HEK293T (cell line): ENCODE measurements at regions not wholly inside any gene's neighbourhood (a gene's known extent, or its start where the extent isn't known, plus 50 kb on each side); places are given as distances from the start of the nearest gene placed in this dataset.

Source experiments
- ARNT ChIP-seq: fragments of 450-650 bp; IDR thresholded peaks from 2 replicates; pipeline ENCODE4 v1.6.1; 2017; ENCODE audit warnings: mild to moderate bottlenecking
- BHLHE40 ChIP-seq: fragments of 450-650 bp; IDR thresholded peaks from 2 replicates; pipeline ENCODE4 v1.6.1; 2016; ENCODE audit warnings: mild to moderate bottlenecking, moderate library complexity, borderline replicate concordance
- ELF4 ChIP-seq: fragments of 450-650 bp; IDR thresholded peaks from 2 replicates; pipeline ENCODE4 v1.6.1; 2017; ENCODE audit warnings: antibody characterized with exemption
- TARDBP ChIP-seq: fragments of 450-650 bp; IDR thresholded peaks from 2 replicates; pipeline ENCODE4 v1.6.1; 2016

DNA sequence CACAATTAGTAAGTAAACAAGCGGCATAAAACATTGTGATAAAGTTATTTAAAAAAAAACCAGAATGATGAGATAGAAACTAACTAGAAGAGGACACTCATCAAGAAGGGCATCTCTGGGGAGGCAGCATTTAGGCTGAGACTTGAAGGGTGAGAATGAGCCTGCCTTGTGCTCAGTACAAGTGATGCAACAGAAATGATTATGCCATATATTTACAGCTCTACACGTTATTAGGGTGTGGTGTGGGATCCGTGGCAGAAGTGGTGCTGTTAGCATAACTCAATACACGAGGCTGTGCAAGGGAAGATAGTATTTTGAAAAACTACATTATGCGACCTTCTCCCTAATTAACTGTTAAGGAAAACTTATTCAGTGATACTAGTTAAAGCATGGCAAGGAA, 178.5 kb upstream of the ATF7IP start:
- TF ChIP-seq BHLHE40, result no peak
- no peak for TF ChIP-seq ELF4
- TF ChIP-seq ARNT, result no peak
- TF ChIP-seq TARDBP, result no peak
